ENCODE measurements at regions not wholly inside any gene's neighbourhood (a gene's known extent, or its start where the extent isn't known, plus 50 kb on each side); places are given as distances from the start of the nearest gene placed in this dataset.

DNA sequence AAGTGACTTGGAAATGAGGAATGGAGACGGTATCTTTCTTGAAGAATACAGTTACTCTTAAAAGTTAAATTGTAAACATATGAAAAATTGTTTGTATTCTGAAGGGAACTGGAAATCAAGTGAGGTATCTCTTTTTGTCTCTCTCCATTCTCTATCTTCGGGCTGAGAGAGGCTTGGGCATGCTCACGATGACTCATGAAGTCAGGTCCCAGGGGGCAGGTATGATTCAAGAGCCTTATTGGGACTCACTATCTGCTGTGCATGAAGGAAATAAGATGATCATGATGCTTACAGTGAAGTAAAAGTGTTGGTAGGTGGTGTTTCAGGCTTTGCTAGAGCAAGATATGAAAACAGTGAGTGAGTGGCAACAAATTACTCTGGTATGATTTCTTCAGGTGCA is 200.4 kb upstream of the PITX2 start:
- no peak for DNase-seq
- in situ Hi-C loops (cut with MboI; ENCODE audit: low pct_unique_long_range_greater_than_20kb, low sequenced_read_pairs) = no loop called here

DNA sequence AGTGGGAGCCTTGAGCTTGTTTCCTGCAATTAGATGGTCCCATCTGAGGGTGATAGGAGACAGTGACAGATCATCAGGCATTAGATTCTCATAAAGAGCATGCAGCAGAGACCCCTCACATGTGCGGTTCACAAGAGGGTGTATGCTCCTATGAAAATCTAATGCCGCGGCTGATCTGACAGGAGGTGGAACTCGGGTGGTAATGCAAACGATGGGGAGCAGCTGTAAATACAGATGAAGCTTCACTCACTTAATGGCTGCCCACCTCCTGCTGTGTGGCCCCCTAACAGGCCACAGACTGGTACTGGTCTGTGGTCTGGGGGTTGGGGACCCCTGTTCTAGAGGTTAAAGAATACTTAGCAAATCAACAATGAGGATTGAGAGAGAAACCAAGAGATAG is 201.5 kb upstream of the PITX2 start:
- no peak for DNase-seq
- in situ Hi-C loops (cut with MboI; ENCODE audit: low pct_unique_long_range_greater_than_20kb, low sequenced_read_pairs) = no loop called here

DNA sequence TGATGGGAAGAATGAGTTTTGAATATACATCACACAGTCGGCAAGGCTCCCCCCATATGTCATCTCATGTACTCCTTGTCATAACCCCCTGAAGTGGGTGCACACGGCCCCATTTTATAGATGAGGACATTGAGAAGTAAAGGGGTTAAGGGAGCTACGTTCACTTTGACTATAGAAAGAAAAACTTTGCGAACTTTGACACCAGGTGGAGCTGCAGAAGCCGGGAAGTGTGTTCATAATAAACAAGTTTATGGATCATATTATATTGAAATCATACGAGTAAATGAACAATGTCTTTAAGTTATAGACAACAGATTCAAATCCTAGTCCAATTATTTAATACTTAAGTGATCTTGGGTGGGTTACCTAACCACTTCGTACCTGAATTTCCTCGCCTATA is 203.8 kb upstream of the PITX2 start:
- DNase-seq = no peak
- in situ Hi-C loops (cut with MboI; ENCODE audit: low pct_unique_long_range_greater_than_20kb, low sequenced_read_pairs) = no loop called here

DNA sequence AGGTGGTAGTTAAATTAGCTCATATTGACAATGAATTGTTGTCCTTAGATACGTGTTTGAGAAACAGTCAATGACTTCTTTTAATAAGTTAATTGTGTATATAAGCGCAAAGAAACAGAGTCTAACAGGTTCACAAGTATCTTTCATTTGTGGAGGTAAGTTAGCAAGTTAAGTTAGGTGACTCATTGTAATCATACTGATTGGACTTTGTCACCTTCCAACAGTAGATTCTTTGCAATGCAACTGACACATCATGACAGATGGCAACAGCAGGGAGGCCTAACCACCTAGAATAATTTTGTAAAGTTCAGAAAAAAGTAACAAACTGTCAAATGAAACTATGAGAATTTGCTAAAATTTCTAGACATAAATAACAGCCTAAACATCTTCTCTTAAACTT is 207.6 kb upstream of the PITX2 start:
- in situ Hi-C loops (cut with MboI; ENCODE audit: low pct_unique_long_range_greater_than_20kb, low sequenced_read_pairs) = no loop called here
- no peak for DNase-seq

DNA sequence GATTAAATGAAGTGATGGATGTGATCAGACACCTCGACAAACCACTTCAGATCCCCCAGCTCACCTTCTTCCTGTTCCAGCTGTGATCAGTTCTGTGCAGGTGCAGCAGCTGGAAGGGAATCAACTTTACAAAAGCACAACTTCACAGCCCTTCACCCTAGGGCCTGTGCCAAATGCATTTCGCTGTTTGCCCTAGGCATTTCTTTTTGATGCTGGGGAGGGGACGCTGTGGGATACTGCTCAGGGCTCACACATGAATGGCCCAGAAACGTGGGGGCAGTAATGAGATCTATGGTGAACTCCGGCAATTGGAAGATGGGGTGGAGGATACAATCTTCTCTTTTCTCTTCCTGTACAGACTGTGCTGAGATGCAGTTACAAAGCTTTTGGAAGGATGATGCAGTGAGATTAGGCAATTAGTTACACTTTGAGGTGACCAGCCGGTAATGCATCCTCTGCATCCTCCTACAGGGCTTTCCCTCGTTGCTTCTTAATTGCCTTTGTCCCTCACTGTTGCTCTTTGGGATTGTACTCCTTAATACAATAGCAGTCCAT is 215.1 kb upstream of the PITX2 start:
- in situ Hi-C loops (cut with MboI; ENCODE audit: low pct_unique_long_range_greater_than_20kb, low sequenced_read_pairs) = no loop called here
- no peak for DNase-seq

DNA sequence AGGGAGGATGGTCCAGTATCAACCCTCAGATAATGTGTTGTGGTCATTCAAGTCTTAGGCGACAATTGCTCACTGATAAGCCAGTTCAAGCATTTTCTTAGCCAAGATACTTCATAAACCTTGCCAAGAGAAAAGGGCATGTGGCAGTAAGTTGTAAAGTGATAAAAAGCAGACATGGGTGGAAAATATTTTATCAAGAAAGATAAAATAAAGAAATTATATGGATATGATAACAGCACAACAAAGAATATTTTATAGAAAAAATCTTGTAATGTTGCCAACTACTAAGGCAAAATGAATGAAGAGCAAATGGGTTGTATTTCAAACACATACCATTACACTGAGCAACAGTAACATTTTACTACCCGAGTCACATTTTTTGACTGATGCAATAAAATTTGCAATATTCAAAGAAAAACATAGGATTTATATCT is 217.4 kb upstream of the PITX2 start:
- DNase-seq = no peak
- in situ Hi-C loops (cut with MboI; ENCODE audit: low pct_unique_long_range_greater_than_20kb, low sequenced_read_pairs) = no loop called here

DNA sequence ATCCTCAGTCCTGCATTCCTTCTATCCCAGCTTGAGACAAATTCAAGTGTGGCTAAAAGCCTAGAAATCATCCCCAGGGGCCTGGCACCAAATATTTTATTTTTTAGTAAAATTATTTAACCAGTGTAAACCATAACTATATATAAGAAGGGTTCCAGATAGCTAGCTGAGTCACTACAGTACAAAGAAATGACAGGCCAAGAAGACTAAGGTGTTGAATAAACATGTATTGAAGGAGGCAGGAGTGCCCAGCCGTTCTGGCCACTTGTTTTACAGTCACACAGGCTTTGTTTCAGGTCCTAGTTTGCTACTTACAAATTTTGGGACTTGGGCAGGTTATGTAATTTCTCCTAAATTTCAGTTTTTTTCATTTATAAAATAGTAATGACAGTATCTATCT is 225.9 kb upstream of the PITX2 start:
- in situ Hi-C loops (cut with MboI; ENCODE audit: low pct_unique_long_range_greater_than_20kb, low sequenced_read_pairs) = no loop called here
- no peak for DNase-seq

DNA sequence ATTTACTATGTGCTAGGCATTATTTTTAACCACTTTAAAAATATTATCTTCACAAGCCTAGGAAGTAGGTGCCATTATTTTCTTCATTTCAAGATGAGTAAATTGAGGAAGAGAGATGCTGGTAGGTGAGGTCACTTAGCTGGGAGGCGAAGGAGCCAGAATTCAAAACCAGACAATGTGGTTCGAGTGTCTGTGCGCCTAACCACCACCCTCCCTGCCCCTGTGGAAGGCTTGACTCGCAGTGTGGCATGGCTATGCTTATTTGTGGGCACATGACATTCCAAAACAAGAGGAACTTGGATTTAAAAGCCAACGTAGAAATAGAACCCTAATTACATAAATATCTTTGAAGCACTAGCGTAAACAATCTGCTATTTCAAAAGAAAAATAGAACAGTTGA is 226.6 kb upstream of the PITX2 start:
- DNase-seq = no peak
- in situ Hi-C loops (cut with MboI; ENCODE audit: low pct_unique_long_range_greater_than_20kb, low sequenced_read_pairs) = no loop called here

DNA sequence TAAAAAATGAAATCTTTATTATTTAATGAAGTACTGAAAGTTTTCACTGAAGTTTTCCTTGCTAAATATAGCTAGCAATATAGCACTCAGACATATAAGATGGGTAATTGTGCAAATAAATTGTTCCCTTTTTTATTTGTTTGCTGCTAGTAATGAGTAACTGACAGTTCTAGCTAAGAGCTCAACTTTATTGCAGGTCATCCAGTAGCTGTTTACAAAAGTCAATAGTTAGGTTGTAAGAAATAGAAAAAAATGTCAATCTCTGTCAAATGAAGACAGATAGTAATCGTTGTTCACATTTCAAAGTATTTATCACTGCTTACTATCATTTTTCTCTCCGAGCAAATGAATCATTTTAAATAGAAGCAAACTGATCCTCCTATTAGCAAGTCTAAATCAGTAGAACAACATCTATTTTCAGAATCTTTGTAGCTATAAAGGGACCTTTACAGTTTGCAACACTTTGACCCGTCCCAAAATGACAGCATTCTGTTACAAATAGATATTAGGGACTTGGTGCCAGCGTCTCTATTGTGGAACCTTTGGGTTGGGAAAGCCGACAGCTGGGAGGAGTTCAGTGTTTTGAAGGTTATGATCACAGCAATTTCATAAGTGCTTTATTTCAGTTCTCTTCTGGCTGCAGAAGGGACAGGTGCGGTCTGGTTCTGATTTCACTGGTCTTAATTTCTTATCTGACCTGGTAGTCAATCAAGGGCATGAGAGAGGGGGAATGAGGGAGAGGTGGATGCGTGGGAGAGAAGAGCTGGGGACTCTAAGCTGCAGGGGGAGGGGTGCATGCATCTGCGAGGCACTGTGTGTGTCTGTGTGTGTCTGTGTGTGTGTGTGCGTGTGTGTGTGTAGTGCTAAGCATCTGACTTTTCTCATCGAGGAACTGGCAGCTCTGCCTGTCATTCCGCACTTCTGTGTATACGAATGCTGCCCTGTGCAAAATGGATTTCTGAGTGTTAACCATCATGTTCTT is 227.9 kb upstream of the PITX2 start:
- in situ Hi-C loops (cut with MboI; ENCODE audit: low pct_unique_long_range_greater_than_20kb, low sequenced_read_pairs) = no loop called here
- no peak for DNase-seq

DNA sequence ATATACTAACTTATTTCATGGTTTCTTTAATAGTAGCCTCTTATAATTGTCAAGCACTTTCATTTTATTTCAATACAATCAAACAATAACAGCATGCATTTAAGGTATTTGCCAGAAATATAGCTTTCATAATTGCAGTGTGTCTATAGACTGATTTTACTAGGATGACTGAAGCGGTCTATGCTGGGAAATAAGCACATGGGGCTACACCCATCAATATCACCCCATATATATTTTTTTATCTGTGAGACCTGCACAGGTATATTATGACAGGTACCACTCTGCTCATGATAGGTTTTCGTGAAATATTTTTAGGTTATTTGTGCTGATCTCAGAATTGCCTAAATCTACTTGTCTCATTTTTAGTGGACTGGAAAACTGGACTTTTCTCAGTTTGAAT is 229.1 kb upstream of the PITX2 start:
- in situ Hi-C loops (cut with MboI; ENCODE audit: low pct_unique_long_range_greater_than_20kb, low sequenced_read_pairs) = no loop called here
- DNase-seq = no peak

DNA sequence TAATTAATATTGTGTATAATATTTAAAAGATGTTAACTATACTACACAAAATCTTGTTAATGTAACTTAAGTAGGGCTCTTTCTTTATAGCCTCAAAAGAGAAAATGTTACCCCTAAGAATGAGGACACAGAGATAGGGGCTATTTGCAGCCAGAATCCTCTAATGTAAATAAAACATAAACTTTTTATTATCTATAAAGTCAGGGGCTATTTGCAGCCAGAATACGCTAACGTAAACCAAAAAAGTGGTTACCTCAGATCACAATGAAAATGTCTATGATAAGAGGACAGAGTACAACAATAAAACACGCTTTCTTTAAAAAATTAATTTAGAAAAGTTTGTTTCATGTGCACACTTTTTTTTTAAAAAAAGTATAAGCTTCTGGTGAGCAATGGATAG is 229.9 kb upstream of the PITX2 start:
- in situ Hi-C loops (cut with MboI; ENCODE audit: low pct_unique_long_range_greater_than_20kb, low sequenced_read_pairs) = no loop called here
- no peak for DNase-seq

DNA sequence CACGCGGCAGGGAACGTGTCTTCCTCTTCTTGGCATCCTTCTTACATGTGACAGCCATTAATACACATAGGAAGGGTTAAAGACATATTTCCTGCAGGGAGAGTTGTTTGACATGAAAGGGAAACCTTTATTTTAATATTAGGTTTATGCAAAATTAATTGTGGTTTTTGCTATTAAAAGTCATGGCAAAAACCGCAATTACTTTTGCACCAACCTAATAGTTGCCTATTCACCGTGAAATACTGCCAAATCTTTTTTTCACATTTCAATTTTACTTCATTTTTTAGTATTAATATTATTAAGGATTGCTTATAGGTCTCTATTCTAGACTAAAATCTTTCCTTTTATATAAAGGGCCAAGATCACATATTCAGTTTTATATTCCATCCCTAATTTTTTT is 230.4 kb upstream of the PITX2 start:
- no peak for DNase-seq
- in situ Hi-C loops (cut with MboI; ENCODE audit: low pct_unique_long_range_greater_than_20kb, low sequenced_read_pairs) = no loop called here

DNA sequence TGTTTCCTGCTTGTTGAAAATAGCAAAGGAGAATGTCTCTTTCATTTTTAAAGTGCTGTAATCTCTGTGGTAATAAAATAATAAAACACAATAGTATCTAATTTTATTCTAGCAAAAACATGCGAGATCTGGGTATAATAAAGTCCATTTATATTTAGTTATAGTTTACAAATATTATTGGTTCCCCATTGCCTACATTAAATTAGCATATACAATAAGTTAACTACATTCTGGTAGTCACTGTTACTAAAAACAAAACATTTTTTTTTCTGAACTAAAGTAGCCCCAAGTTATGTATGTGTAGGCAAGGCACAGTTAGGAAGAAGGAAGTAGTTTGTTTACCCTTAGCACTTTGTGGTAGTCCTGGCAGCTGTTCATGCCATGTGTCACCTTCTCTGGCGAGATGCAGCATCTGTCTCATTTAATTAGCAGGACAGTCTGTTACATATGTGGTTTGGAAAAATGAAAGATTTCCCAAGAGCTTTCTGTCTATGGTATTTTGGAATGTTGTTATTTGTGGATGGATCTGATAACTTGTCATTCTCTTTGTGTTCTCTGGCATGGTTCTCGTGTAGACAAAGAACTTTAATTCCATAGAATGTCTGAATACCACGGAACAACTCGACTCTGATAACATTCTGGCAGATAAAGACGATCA is 231.3 kb upstream of the PITX2 start:
- DNase-seq = no peak

DNA sequence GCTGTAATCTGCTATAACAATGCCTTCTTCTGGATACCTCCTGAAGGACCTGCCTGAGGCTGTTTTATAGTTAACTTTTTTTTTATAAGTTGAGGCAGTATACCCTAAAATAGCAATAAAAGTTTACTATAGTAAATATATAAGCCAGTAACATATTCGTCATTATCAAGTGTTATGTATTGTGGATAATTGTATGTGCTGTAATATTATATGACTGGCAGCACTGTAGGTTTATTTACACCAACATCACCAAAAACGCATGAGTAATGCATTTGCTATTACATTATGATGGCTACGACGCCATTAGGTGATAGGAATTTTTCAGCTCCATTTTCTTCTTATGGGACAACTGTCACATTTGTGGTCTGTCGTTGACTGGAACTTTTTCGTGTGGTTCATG is 237.2 kb upstream of the PITX2 start:
- no peak for DNase-seq
- in situ Hi-C loops (cut with MboI; ENCODE audit: low pct_unique_long_range_greater_than_20kb, low sequenced_read_pairs) = no loop called here

More for the DNA sequence above, 231.3 kb upstream of the PITX2 start:
- in situ Hi-C loops (cut with MboI; ENCODE audit: low pct_unique_long_range_greater_than_20kb, low sequenced_read_pairs) = no loop called here

DNA sequence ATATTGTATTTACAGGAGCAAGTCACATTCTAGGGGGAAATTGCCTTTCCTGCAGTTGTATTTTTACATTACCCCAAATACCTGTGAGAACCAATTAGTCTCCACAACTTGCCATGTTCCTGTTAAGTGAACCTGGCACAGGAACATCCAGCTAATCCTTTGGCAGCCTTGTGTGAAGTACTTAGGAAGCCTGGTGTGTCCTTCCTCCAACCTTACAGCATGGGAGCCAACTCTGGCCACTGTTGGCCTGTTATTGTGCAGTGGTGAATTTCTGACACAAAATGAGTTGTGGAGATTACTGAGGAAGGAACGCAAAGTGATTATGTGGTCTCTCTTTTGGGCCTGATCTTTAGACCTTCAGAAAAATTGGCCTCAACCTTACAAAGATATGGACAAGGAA is 238.0 kb upstream of the PITX2 start:
- in situ Hi-C loops (cut with MboI; ENCODE audit: low pct_unique_long_range_greater_than_20kb, low sequenced_read_pairs) = no loop called here
- DNase-seq = no peak

DNA sequence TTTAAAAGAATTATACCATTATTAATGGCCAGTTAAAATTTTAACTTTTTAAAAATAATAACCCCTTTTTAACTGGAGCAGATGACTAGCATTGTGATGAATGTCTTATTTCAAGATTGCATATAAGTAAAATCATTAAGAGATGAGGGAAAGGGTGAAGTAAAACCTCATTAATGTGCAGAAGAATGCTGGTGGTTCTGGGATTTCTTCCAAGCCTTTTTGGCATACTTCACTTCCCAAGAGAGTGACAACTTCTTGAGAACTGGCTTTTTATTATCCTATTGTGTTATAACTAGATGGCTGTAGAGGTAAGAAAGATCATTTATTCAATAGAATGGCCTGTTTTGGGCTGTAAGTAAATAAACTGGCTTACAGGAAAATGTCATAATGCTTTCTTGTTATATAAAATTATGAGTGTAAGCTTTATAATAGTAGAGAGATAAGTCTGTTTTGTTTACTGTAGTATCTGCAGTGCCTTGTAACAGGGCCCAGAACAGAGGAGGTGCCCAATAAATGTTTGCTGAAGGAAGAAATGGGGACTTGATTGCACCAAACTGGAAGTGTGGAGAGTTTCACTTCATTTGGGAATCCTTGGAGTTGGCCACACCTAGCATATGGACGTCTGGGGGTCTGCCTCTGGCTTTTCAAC is 242.9 kb upstream of the PITX2 start:
- in situ Hi-C loops (cut with MboI; ENCODE audit: low pct_unique_long_range_greater_than_20kb, low sequenced_read_pairs) = no loop called here
- no peak for DNase-seq

DNA sequence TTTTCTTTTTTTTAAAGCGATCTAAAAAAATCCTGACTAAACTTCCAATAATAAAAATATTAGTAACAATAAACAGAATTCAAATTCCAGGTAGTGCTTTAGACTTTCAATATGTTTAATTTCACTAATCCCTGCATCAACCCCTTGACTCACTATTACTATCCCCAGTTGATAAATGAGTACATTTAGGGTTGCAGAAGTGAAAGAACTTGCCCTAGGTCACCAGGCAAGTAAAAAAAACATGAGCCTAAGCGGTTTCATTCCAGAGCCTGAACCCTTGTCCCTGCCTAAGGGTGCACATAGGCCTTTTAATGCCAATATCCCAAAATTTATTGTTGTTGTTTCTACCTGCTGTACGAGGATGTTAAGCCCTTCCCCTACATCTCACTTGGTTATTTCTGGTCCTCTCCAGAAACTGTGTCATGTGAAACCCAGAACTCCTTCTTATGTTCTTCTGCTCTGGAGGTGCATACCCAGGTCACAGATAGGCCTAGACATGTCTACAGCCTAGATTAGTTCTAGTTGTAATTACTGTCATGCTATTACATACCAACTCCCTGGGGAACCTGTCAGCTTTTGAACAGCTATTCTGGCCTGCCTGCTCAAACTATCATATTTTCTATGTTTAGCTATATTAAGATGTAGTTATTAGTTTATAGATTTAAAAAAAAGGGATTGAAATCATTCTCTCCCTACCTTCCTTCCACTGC is 244.5 kb upstream of the PITX2 start:
- no peak for DNase-seq
- in situ Hi-C loops (cut with MboI; ENCODE audit: low pct_unique_long_range_greater_than_20kb, low sequenced_read_pairs) = no loop called here

DNA sequence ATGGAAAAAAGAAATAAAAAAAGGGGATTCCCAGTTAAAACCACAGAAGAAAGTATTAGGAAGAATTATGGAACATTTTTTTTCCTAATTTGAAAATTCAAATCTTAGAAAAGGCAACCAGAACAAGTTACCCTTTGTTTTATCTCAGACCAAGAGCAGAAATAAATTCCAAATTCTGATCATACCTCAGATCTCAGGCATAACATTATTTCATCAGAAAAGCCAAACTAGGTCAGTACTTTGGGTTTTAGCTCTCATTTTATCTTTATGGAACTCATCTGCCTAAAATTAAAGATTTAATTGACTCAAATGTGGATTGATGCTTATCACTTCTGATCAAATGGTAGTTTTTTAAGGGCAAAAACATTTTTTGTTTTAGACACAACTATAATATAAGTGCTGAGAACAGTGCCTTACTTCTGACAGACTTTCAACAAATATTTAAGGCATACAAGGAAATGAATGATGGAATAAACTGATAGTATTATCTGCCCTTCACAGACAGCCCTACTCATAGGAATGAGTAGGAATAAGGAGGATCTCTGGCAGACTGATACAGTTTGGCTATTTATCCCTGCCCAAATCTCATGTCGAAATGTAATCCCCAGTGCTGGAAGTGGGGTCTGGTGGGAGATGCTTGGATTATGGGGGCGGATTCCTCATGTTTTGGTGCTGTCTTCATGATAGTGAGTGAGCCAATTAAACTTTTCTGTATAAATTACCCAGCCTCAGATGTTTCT is 245.3 kb upstream of the PITX2 start:
- no peak for DNase-seq
- in situ Hi-C loops (cut with MboI; ENCODE audit: low pct_unique_long_range_greater_than_20kb, low sequenced_read_pairs) = no loop called here

DNA sequence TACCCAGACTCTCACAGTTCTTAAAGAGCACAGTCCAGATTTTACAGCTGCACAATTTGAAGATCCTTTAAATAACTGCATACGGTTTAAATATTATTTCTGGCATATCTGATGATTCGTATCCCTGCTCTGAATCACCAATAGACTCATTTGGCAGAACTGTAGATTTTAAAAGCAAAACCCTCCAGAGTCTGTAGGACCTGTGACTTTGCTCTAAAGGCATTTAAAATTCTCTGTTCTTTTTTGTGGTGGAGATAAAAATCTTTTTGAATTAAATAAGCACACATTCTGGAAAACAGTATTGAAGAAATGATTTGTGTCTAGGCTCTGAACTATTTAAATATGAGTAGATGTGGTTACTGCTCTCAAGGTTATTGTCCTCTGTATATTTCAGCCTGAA is 246.2 kb upstream of the PITX2 start:
- in situ Hi-C loops (cut with MboI; ENCODE audit: low pct_unique_long_range_greater_than_20kb, low sequenced_read_pairs) = no loop called here
- DNase-seq = no peak

Measured in KBM-7 (cell line).